H1 (cell line): ENCODE measurements at regions not wholly inside any gene's neighbourhood (a gene's known extent, or its start where the extent isn't known, plus 50 kb on each side); places are given as distances from the start of the nearest gene placed in this dataset.

Experiments
- CTCF ChIA-PET: fragments of 300-600 bp; sonication (Branson Sonifier 250); formaldehyde crosslinking; loops from one replicate; lab custom pipeline; 2021; ENCODE audit not compliant: partially characterized antibody; lab: Charles Lee
- POLR2A ChIA-PET: fragments of 300-600 bp; sonication (Branson Sonifier 250); formaldehyde crosslinking; loops from one replicate; lab custom pipeline; 2021; ENCODE audit warnings: inconsistent platforms; ENCODE audit not compliant: partially characterized antibody; lab: Charles Lee
- DNase-seq, 2 experiments: peaks; one replicate each; pipeline versions ENCODE4 v3.0.0 to v3.0.0-alpha.2; 2010 to 2022; ENCODE audit warnings: low spot score in 2 of 2, low read depth in 1 of 2, mixed read lengths in 1 of 2
- FAIRE-seq: peaks from 2 replicates; lab custom pipeline; 2011; peaks lifted over from hg19 to GRCh38; lab: Jason Lieb, UNC
- H2AFZ ChIP-seq: 2 replicates; pipeline ENCODE4 v1.8.1; 2012; ENCODE audit warnings: low read length, inconsistent platforms
- H2AK5ac ChIP-seq: 2 replicates; pipeline ENCODE4 v1.6.1; 2013; ENCODE audit warnings: low read depth, low read length
- H2BK120ac ChIP-seq: replicated peaks from 2 replicates; pipeline ENCODE3; 2013; ENCODE audit warnings: low read depth, low read length, inconsistent platforms
- H2BK12ac ChIP-seq: 2 replicates; pipeline ENCODE4 v1.6.1; 2013; ENCODE audit warnings: low read depth, low read length
- H2BK15ac ChIP-seq: 2 replicates; pipeline ENCODE4 v1.6.1; 2013; ENCODE audit warnings: low read length
- H2BK20ac ChIP-seq: 2 replicates; pipeline ENCODE4 v1.6.1; 2013; ENCODE audit warnings: low read length
- H2BK5ac ChIP-seq: 2 replicates; pipeline ENCODE4 v1.6.1; 2013; ENCODE audit warnings: low read depth, low read length
- H3K14ac ChIP-seq: 2 replicates; pipeline ENCODE4 v1.6.1; 2013; ENCODE audit warnings: inconsistent platforms; ENCODE audit not compliant: insufficient read length
- H3K18ac ChIP-seq: 2 replicates; pipeline ENCODE4 v1.6.1; 2013; ENCODE audit warnings: low read length; ENCODE audit errors: extremely low read depth
- H3K23ac ChIP-seq: 2 replicates; pipeline ENCODE4 v1.6.1; 2013; ENCODE audit warnings: inconsistent platforms; ENCODE audit not compliant: insufficient read length
- H3K23me2 ChIP-seq: 2 replicates; pipeline ENCODE4 v1.6.1; 2013; ENCODE audit warnings: low read depth, low read length
- H3K27ac ChIP-seq: 2 replicates; pipeline ENCODE4 v1.6.1; 2011; ENCODE audit warnings: low read depth, low read length, inconsistent platforms
- H3K27me3 ChIP-seq, 4 experiments: replicated peaks in 1 of 4; 1 replicate in 1 of 4; 2 replicates in 3 of 4; pipeline versions ENCODE4 v1.6.1 to v1.8.1; 2011 to 2013; ENCODE audit warnings: low read length in 3 of 4, mild to moderate bottlenecking in 3 of 4, inconsistent platforms in 2 of 4, mixed read lengths in 2 of 4, moderate library complexity in 1 of 4; ENCODE audit not compliant: control insufficient read depth in 3 of 4, insufficient read depth in 3 of 4; ENCODE audit errors: extremely low read depth in 1 of 4
- H3K36me3 ChIP-seq, 4 experiments: 2 replicates each; pipeline versions ENCODE4 v1.6.1 to v1.8.1; 2011 to 2013; ENCODE audit warnings: mild to moderate bottlenecking in 4 of 4, low read length in 3 of 4, moderate library complexity in 2 of 4, control low read depth in 1 of 4, inconsistent platforms in 1 of 4; ENCODE audit not compliant: insufficient read depth in 4 of 4, control insufficient read depth in 2 of 4
- H3K4ac ChIP-seq: replicated peaks from 2 replicates; pipeline ENCODE3; 2013; ENCODE audit warnings: low read length, low read depth, mixed read lengths, inconsistent platforms; ENCODE audit not compliant: insufficient read length
- H3K4me1 ChIP-seq, 4 experiments: replicated peaks in 1 of 4; 1 replicate in 1 of 4; 2 replicates in 3 of 4; pipeline versions ENCODE4 v1.6.1 to v1.8.1; 2011 to 2013; ENCODE audit warnings: low read length in 3 of 4, inconsistent platforms in 2 of 4, mixed read lengths in 1 of 4; ENCODE audit not compliant: insufficient read depth in 4 of 4, control insufficient read depth in 3 of 4
- H3K4me2 ChIP-seq, 2 experiments: 2 replicates each; pipeline versions ENCODE4 v1.6.1 to v1.8.1; 2011 to 2013; ENCODE audit warnings: low read depth in 2 of 2, low read length in 2 of 2, control low read depth in 1 of 2, inconsistent platforms in 1 of 2, mild to moderate bottlenecking in 1 of 2; ENCODE audit not compliant: insufficient read depth in 1 of 2
- H3K4me3 ChIP-seq, 4 experiments: fragments of 200-600, 300-600 bp in 1 of 4; sonication (generic), shearing (Covaris generic), sonication (Bioruptor Twin) in 1 of 4; 2 replicates each; pipeline versions ENCODE4 v1.5.1 to v1.8.1; 2011 to 2016; ENCODE audit warnings: low read length in 4 of 4, low read depth in 3 of 4, control low read depth in 2 of 4, inconsistent platforms in 2 of 4, mild to moderate bottlenecking in 2 of 4, mixed read lengths in 1 of 4, moderate library complexity in 1 of 4; ENCODE audit not compliant: insufficient read depth in 2 of 4; ENCODE audit errors: extremely low read depth in 1 of 4
- H3K56ac ChIP-seq: replicated peaks from 2 replicates; pipeline ENCODE3; 2013; ENCODE audit warnings: low read depth, mild to moderate bottlenecking, mixed read lengths, low read length, inconsistent platforms; ENCODE audit not compliant: insufficient read length
- H3K79me1 ChIP-seq: 2 replicates; pipeline ENCODE4 v1.6.1; 2013; ENCODE audit warnings: low read depth, low read length, control low read depth
- H3K79me2 ChIP-seq, 2 experiments: 2 replicates each; pipeline versions ENCODE4 v1.6.1 to v1.8.1; 2012 to 2013; ENCODE audit warnings: low read length in 2 of 2, mild to moderate bottlenecking in 2 of 2, inconsistent platforms in 1 of 2; ENCODE audit not compliant: insufficient read depth in 2 of 2, control insufficient read depth in 1 of 2
- H3K9ac ChIP-seq, 4 experiments: replicated peaks in 1 of 4; 1 replicate in 1 of 4; 2 replicates in 3 of 4; pipeline versions ENCODE4 v1.6.1 to v1.8.1; 2011 to 2013; ENCODE audit warnings: low read depth in 3 of 4, low read length in 3 of 4, control low read depth in 2 of 4, mild to moderate bottlenecking in 2 of 4, moderate library complexity in 2 of 4, inconsistent platforms in 1 of 4; ENCODE audit errors: extremely low read depth in 1 of 4
- H3K9me3 ChIP-seq, 2 experiments: 2 replicates each; pipeline versions ENCODE4 v1.6.1 to v1.8.1; 2012 to 2013; ENCODE audit warnings: mild to moderate bottlenecking in 2 of 2, moderate library complexity in 2 of 2, control low read depth in 1 of 2, inconsistent platforms in 1 of 2, low read depth in 1 of 2, low read length in 1 of 2, mixed read lengths in 1 of 2; ENCODE audit not compliant: insufficient read depth in 2 of 2
- H4K20me1 ChIP-seq, 2 experiments: replicated peaks in 1 of 2; 2 replicates each; pipeline versions ENCODE3 to v1.8.1; 2011 to 2013; ENCODE audit warnings: inconsistent platforms in 2 of 2, low read length in 2 of 2, mild to moderate bottlenecking in 1 of 2; ENCODE audit not compliant: insufficient read depth in 2 of 2, control insufficient read depth in 1 of 2
- H4K5ac ChIP-seq: 2 replicates; pipeline ENCODE4 v1.6.1; 2013; ENCODE audit warnings: low read length, low read depth, mixed read lengths, inconsistent platforms; ENCODE audit not compliant: insufficient read length
- H4K8ac ChIP-seq: 2 replicates; pipeline ENCODE4 v1.8.0; 2013; ENCODE audit warnings: mild to moderate bottlenecking, moderate library complexity, low read length, inconsistent platforms; ENCODE audit not compliant: insufficient read depth; ENCODE audit errors: extremely low read depth
- H4K91ac ChIP-seq: replicated peaks from 2 replicates; pipeline ENCODE3; 2013; ENCODE audit warnings: low read length, mixed read lengths, inconsistent platforms; ENCODE audit not compliant: insufficient read length
- CHD2 ChIP-seq: IDR thresholded peaks from 2 replicates; pipeline ENCODE4 v1.6.1; 2012; ENCODE audit warnings: low read length, improper control_type of control experiment
- GABPA ChIP-seq: IDR thresholded peaks from 2 replicates; pipeline ENCODE4 v1.6.1; 2011; ENCODE audit warnings: mild to moderate bottlenecking, low read length, moderate library complexity, borderline replicate concordance; ENCODE audit not compliant: insufficient read depth
- KDM1A ChIP-seq: fragments of 200-600, 300-600 bp; sonication (generic); IDR thresholded peaks from 2 replicates; pipeline ENCODE4 v1.7.1; 2016; ENCODE audit warnings: mild to moderate bottlenecking, low read length, borderline replicate concordance
- PHF8 ChIP-seq: fragments of 200-600 bp; sonication (generic); conservative IDR thresholded peaks from 2 replicates; pipeline ENCODE4 v1.7.1; 2012; ENCODE audit warnings: low read depth, mild to moderate bottlenecking, inconsistent platforms, low read length, moderate library complexity
- POLR2AphosphoS5 ChIP-seq: IDR thresholded peaks from 2 replicates; pipeline ENCODE4 v1.6.1; 2011; ENCODE audit warnings: low read depth, low read length
- SP4 ChIP-seq: IDR thresholded peaks from 2 replicates; pipeline ENCODE4 v1.6.1; 2012; ENCODE audit warnings: low read length, inconsistent platforms
- SRF ChIP-seq: IDR thresholded peaks from 2 replicates; pipeline ENCODE4 v1.6.1; 2011; ENCODE audit warnings: mild to moderate bottlenecking, low read depth, low read length, moderate library complexity
- TBP ChIP-seq: IDR thresholded peaks from 2 replicates; pipeline ENCODE4 v1.6.1; 2011; ENCODE audit warnings: low read depth, low read length, improper control_type of control experiment
- TCF12 ChIP-seq: IDR thresholded peaks from 2 replicates; pipeline ENCODE4 v1.6.1; 2011; ENCODE audit warnings: low read depth, mild to moderate bottlenecking, low read length
- YY1 ChIP-seq: IDR thresholded peaks from 2 replicates; pipeline ENCODE4 v1.6.1; 2011; ENCODE audit warnings: low read depth, mild to moderate bottlenecking, low read length
- WGBS, 2 experiments: shearing (Covaris generic) in 1 of 2; methylation state at CpG; one replicate each; pipeline versions ENCODE4 v1.1.6 to v1.1.7; 2013 to 2015; ENCODE audit warnings: low lambda C conversion rate in 2 of 2, mixed read lengths in 2 of 2, inconsistent platforms in 1 of 2, low coverage in 1 of 2, missing lambda C conversion rate in 1 of 2; ENCODE audit not compliant: insufficient replicate concordance in 2 of 2, insufficient coverage in 1 of 2, insufficient read length in 1 of 2; ENCODE audit errors: extremely low coverage in 1 of 2, missing lambda C conversion rate in 1 of 2; 5-methylcytosine and 5-hydroxymethylcytosine counted together

DNA sequence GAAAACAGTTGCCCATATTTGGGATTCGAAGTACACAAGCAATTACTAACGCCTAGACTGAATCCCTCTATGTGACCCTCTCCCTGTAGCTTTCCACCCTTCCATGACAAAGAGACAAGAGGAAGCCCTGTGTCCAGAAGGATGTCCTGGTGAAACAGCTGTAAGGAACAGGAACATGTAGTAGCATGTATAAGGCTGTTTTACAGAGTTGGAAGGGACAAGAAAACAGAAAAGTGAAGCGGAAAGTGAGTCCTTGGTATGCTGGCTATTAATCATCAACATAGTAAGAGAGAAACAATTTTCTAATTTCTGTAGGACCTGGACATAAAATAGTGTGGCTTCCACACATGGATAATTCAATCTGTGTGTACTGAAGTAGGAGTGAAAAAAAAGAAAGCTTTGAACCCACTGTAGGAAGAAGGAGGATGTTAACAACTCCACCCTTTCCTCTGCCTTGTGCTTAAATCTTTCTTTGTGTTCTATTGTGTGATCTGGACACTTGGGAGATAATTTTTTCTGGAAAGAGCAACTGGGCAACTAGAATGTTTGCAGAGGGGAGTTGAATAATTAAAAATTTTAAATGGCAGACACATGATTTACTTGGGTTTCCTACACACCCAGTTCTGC is 162.3 kb upstream of the ZSWIM2 start:
- Histone ChIP-seq H3K4me3 (no peak overlapping the region), H4K91ac (no peak overlapping the region), H3K36me3 (no peaks in the 10 kb centered on the region), H3K27me3 (no peaks in the 10 kb centered on the region), H3K4me1 (no peaks in the 10 kb centered on the region), H3K14ac (no peak overlapping the region), H3K23me2 (no peaks in the 10 kb centered on the region), H3K79me2 (no peaks in the 10 kb centered on the region), H3K56ac (no peak overlapping the region), H2BK5ac (no peak overlapping the region), H3K4me2 (no peak overlapping the region), H2AFZ (no peak overlapping the region), H2BK20ac (no peak overlapping the region), H3K4ac (no peak overlapping the region), H4K20me1 (no peaks in the 10 kb centered on the region), H3K18ac (no peak overlapping the region), H3K9ac (no peak overlapping the region), H3K23ac (no peak overlapping the region), H2BK120ac (no peak overlapping the region), H3K27ac (no peak overlapping the region), H2AK5ac (no peak overlapping the region), H4K8ac (no peak overlapping the region), H4K5ac (no peak overlapping the region), H3K9me3 (no peaks in the 10 kb centered on the region), H3K79me1 (no peaks in the 10 kb centered on the region), H2BK12ac (no peak overlapping the region), H2BK15ac (no peak overlapping the region)
- WGBS, 2 experiments: 88% methylated on average over 3 of the region's 3 CpGs; no CpG with 5 or more reads in 1 of the 2 experiments
- TF ChIP-seq PHF8: no peak
- no peak for TF ChIP-seq YY1
- no peak for TF ChIP-seq CHD2
- TF ChIP-seq POLR2AphosphoS5: no peak
- TF ChIP-seq TBP: no peak
- no peak for TF ChIP-seq GABPA
- no peak for TF ChIP-seq SP4
- no peak for TF ChIP-seq TCF12
- TF ChIP-seq SRF: no peak
- no peak for TF ChIP-seq KDM1A
- POLR2A ChIA-PET: no interaction called here
- DNase-seq (no peak), FAIRE-seq (no peak)
- CTCF ChIA-PET: no interaction called here
